ENCODE measurements at regions not wholly inside any gene's neighbourhood (a gene's known extent, or its start where the extent isn't known, plus 50 kb on each side); places are given as distances from the start of the nearest gene placed in this dataset.
"Not testable (repeated sequence)": the region's sequence is repeated elsewhere in the genome, so short reads cannot be mapped to it uniquely, and the experiment has no call there.

- DNase-seq, result no peak
Measured at GRCh38 chr2:8587920-8588830, 93.7 kb upstream of the ID2 start.

GRCh38 chr2:8588831-8589191 is 93.0 kb upstream of the ID2 start:
- DNase-seq, result no peak

DNA sequence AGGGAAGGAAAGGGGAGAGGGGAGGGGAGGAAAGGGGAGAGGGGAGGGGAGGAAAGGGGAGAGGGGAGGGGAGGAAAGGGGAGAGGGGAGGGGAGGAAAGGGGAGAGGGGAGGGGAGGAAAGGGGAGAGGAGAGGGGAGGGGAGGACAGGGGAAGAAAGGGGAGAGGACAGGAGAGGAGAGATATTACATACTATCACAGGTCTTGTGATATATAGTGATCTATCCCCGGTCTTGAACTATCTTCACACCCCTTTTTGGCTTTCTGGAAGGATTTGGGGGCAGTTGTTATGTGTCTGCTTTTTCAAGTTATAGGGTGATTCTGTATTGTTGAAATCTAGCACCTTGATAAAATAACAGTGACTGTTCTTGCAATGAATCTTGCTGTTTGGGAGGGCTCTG is 92.1 kb upstream of the ID2 start:
- no peak for DNase-seq

DNA sequence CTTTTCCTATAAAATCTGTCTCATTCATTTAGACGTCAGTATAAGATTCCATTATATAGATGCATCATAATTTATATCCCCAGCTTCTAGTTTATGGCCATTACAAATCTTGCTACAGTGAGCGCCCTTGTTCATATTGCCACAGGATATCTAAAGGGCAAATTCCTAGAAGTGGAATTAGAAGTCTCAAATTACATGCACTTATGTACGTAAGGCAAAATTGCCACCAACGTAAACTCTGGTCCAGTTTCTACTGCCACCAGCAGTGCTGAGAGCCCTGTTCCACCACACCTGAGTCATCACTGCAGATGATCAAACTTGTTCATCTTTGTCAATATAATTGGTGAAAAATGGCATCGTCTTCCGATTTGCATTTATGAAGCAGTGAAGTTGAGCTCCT is 90.9 kb upstream of the ID2 start:
- DNase-seq, result no peak

DNA sequence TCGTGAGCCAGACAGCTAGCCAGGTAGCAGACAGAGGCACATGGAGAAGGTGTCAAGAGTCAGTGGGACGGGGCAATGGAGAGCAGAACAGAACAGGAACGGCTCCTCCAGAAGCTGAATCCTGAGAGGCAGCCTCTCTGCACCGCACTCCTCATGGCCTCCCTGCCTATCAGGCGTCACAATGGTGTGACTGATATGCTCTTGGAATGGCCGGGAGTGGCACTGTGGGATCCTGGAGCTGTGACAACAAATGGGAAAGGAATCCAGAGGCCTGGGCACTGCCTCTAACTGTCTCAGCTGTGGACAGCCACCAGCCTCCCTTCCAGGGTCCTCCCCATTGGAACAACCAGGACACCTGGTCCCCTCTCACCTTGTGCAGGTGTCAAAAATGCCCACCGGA is 89.1 kb upstream of the ID2 start:
- no peak for DNase-seq

GRCh38 chr2:8593243-8593642 is 88.6 kb upstream of the ID2 start:
- no peak for DNase-seq

- no peak for DNase-seq
Measured at GRCh38 chr2:8594731-8595427, 87.0 kb upstream of the ID2 start.

DNA sequence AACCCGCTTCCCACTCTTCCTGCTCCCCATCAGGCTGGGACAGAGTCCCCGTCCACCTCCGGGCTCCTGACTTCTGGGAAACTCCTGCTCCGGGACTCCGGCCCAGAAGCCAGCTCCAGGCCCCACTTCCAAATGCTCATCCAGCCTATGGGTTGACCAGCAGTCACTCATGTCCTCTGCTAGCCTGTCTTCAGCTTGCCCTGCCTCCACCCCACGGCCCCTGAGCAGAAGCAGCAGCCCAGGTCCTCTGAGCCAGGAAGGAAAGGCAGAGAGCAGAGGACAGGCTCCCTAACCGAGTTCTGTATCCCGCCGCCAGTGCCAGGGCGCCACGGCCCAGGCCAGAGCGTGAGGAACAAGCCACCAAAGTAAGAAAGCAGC is 86.4 kb upstream of the ID2 start:
- DNase-seq, result no peak

GRCh38 chr2:8595811-8596600 is 85.8 kb upstream of the ID2 start:
- DNase-seq, result no peak

GRCh38 chr2:8597094-8597493 is 84.8 kb upstream of the ID2 start:
- DNase-seq, result no peak

DNA sequence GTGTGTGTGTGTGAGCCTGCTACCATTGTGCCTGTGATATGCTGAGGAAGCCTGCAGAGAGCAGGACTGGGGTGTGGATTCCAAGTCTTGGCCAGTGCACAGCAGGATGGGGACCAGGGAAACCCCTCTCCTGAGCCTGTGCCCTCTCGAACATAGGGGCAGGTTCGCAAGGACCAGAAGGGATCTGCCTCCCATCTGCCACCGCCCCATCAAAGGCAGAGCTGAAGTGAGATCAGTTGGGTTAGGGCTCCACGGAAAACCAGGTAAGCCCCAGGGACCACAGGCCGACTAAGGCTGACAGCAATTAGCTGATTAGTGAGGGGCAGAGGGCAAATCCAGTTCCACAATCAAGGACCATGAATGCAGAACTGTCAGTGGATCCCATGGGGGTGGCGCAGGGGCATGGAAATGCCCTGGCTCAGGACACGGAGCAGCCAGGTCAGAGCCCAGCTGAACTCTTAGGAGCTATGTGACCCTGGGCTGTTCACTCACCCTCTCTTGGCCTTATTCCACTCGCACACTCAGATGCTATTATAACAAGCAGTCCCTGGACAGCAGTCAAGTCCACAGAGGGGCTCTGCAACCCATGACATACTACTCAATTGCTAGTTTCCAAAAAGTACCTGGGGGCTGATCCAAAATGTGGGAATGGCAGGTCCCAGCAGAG is 84.2 kb upstream of the ID2 start:
- DNase-seq, result no peak

DNA sequence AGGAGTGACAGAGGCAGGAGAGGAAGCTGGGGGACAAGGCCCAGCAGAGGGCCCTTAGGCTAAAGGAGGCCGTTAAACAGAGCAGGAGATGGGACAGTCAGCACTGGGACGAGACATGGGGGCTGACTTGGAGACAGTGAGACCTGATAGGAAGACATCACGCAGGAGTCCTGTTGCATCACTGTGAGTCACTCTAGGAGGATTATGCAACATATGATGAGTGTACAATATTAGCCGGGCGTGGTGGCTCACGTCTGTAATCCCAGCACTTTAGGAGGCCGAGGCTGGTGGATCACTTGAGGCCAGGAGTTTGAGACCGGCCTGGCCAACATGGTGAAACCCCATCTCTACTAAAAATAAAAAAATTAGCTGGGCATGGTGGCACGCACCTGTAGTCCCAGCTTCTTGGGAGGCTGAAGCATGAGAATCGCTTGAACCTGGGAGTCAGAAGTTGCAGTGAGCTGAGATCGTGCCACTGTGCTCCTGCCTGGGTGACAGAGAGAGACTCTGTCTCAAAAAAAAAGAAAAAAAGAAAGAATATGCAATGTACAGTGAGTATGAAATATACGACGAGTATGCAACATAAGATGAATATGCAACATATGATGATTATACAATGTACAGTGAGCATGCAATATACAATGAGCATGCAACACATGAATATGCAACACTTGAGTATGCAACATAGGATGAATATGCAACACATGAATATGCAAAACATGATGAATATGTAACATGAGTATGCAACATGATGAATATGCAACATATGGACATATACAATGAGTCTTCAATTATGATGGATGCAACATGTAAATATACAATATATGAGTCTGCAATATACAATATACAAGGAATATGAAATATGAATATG is 83.3 kb upstream of the ID2 start:
- no peak for DNase-seq

- DNase-seq, result no peak
Measured at GRCh38 chr2:8599421-8600242, 82.2 kb upstream of the ID2 start.

DNA sequence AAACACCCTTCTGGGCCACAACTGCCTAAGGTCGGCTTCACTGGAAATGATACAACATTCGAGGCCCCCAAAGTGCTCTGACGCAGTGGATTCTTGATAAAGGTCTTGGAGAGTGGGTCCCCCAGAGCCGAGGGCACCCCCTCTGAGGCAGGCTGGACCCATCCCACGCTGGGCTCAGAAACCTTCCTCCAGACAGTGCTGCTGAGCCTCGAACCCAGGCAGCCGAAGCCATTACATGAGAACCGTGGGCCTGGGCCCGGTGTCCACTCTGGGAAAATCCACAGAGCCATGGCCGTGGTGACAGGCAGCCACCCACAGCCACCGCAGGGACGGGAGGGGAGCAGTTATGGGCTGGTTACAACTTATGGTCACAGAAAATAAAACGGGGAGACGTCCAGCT is 81.4 kb upstream of the ID2 start:
- DNase-seq, result no peak

- DNase-seq, result no peak
Measured at GRCh38 chr2:8602809-8603208, 79.0 kb upstream of the ID2 start.

GRCh38 chr2:8603356-8603755 is 78.5 kb upstream of the ID2 start:
- not testable (repeated sequence) for DNase-seq

- no peak for DNase-seq
Measured at GRCh38 chr2:8604262-8604661, 77.6 kb upstream of the ID2 start.

DNA sequence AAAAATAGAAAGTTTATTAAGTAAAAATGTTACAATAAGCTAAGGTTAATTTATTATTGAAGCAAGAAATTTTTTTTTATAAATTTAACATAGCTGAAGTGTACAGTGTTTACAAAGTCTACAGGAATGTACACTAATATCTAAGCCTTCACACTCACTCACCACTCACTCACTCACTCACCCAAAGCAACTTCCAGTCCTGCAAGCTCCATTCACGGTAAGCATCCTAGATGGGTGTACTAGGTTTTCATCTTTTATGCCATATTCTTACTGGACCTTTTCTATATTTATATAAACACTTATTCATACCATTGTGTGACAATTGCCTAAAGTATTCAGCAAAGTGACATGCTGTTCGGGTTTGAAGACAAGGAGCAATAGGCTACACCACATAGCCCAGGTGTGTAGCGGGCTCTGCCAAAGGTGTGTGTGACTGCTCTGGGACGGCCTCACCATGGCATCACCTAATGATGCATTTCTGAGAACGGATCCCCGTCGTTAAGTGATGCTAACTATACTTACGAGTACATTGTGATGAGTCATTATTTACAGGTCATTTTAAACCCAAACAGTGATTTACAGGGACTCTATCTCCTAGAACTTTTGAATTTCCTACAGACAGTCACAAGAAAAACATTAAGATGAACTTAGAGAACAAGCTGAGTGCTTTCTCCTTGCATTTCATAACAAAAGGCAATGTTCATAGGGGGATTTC is 76.3 kb upstream of the ID2 start:
- DNase-seq, result no peak

- no peak for DNase-seq
Measured at GRCh38 chr2:8606226-8606625, 75.6 kb upstream of the ID2 start.

All from hypothalamus (tissue), 51 donors.